Mesodermal cell (in vitro differentiated cells): ENCODE measurements at regions not wholly inside any gene's neighbourhood (a gene's known extent, or its start where the extent isn't known, plus 50 kb on each side); places are given as distances from the start of the nearest gene placed in this dataset.
"Not testable (repeated sequence)": the region's sequence is repeated elsewhere in the genome, so short reads cannot be mapped to it uniquely, and the experiment has no call there.

Experiments used
- H3K27ac ChIP-seq: 2 replicates; pipeline ENCODE4 v1.7.0; 2013; ENCODE audit warnings: mild to moderate bottlenecking, low read depth, low read length, moderate library complexity; ENCODE audit not compliant: severe bottlenecking
- H3K36me3 ChIP-seq: 2 replicates; pipeline ENCODE4 v1.7.1; 2013; ENCODE audit warnings: mild to moderate bottlenecking, low read length, moderate library complexity; ENCODE audit not compliant: control insufficient read depth, insufficient read depth
- H3K4me1 ChIP-seq: one replicate; pipeline ENCODE4 v1.7.1; 2013; ENCODE audit warnings: mild to moderate bottlenecking, low read length; ENCODE audit not compliant: insufficient read depth, control insufficient read depth, poor library complexity, severe bottlenecking
- H3K4me3 ChIP-seq: 2 replicates; pipeline ENCODE4 v1.7.0; 2013; ENCODE audit warnings: low read length, control low read depth, mild to moderate bottlenecking; ENCODE audit not compliant: insufficient read depth, poor library complexity, severe bottlenecking; ENCODE audit errors: extremely low read depth
- H3K9me3 ChIP-seq: 2 replicates; pipeline ENCODE4 v1.7.1; 2013; ENCODE audit warnings: mild to moderate bottlenecking, low read length, moderate library complexity; ENCODE audit not compliant: control insufficient read depth
- WGBS, 2 experiments: methylation state at CpG; one replicate each; pipeline ENCODE4 v1.1.5; 2013; ENCODE audit warnings: missing lambda C conversion rate in 2 of 2; ENCODE audit not compliant: insufficient coverage in 2 of 2; 5-methylcytosine and 5-hydroxymethylcytosine counted together

DNA sequence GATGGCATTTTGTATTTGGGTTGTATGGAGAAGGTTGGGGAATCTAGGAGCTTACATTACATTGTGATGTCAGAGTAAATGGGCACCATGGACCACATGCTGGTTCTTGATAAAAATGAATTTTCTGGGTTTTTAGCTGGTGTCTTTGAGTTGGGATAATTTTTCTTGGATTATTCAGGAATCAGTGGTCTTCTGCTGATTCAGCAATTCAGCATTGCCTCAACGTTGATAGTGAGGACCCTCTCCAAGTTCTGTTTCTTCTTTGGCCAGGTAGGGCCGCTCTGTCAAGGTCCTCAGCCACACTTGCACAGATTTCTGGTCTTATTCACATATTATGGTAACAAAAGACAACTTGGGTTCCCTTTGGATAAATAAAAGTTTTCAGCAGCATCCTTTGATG lies 312.0 kb upstream of the TPK1 start:
- Histone ChIP-seq H3K4me3 (no peak overlapping the region), H3K36me3 (no peaks in the 10 kb centered on the region), H3K4me1 (no peaks in the 10 kb centered on the region), H3K27ac (no peak overlapping the region), H3K9me3 (no peaks in the 10 kb centered on the region)
- 67% methylated on average over 1 of the region's 2 CpGs; no CpG with 5 or more reads in 1 of the 2 experiments for WGBS, 2 experiments

DNA sequence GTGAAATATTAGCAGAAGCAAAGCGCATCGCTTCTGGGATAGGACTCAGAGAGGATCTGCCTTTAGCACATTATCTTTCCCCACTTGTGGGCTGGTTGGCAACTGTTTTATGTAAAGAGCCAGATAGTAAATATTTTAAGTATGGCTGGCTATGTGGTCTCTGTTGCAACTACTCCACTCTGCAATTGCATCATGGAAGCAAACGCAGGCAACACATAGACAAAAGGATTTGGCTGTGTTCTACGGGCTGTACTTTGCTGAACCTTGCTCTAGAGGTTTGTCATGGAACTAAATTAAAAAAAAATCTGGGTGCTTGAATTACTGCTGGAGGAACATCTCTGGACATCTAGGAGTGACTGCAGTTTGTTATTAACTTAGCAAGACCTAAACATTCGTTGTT lies 307.8 kb upstream of the TPK1 start:
- no peak overlapping the region for H3K27ac ChIP-seq
- H3K36me3 ChIP-seq: no peaks in the 10 kb centered on the region
- H3K9me3 ChIP-seq: no peaks in the 10 kb centered on the region
- no peaks in the 10 kb centered on the region for H3K4me1 ChIP-seq
- WGBS, 2 experiments: 72 to 83% methylated on average over 2 of the region's 5 CpGs
- no peak overlapping the region for H3K4me3 ChIP-seq

DNA sequence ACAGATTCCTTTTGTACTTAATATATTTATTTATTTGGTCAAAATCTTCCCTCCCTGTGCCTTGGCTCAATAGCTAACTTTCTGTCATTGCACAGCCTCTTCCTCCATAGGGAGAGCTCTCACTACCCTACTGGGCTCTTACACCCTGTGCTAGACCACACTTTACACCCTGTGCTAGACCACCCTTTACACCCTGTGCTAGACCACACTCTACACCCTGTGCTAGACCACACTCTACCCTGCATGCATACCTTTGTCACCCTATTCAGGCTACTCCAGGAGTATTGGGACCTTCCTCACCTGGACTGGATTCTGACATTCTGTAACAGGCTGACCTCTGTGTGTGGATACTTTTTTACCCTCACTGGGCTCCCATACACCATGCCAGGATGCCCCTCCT lies 298.5 kb upstream of the TPK1 start:
- no peak overlapping the region for H3K4me3 ChIP-seq
- H3K9me3 ChIP-seq: no peaks in the 10 kb centered on the region

DNA sequence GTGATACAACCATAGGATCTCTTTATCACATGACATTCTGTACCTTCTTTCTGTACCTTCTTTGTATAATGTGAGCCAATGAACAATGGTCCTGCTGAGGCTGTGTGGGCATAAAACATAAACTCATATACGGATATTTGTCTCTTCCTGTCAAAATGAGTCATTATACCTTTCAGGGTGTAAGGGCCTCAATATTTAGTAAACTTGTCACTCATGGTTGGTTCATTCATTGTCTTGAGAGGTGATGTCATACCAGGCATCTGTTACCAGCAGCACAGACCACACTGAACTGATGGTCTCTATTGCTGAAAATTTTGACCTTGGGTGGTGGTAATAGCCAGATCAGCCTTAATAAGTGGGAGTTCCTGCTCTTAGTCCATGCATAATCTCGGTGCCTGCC lies 287.6 kb upstream of the TPK1 start:
- no peaks in the 10 kb centered on the region for H3K4me1 ChIP-seq
- H3K27ac ChIP-seq: no peak overlapping the region
- WGBS, 2 experiments: 74 to 90% methylated on average over 1 to 2 of the region's 2 CpGs
- H3K9me3 ChIP-seq: no peaks in the 10 kb centered on the region
- H3K4me3 ChIP-seq: no peak overlapping the region
- no peaks in the 10 kb centered on the region for H3K36me3 ChIP-seq

More for the DNA sequence above, 298.5 kb upstream of the TPK1 start:
- H3K36me3 ChIP-seq: no peaks in the 10 kb centered on the region
- no peaks in the 10 kb centered on the region for H3K4me1 ChIP-seq
- no peak overlapping the region for H3K27ac ChIP-seq

DNA sequence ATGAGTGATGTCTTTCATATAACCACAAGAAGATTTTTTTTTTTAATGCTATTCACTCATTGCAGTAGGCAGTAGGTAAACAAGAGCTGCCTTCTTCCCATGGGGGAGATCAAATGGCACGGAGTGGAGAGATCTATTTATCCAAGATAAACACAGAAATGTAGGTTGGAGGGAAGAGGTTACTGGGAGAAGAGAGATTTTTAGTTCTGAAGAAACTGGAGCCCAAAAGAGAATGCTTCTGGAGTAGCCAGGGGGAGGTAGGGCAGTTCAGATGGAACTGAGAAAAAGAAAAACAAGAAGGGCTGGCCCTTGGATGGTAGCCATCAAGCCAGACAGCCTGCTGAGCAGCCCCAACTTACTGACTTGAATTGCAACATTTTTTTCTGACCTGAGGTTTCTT lies 270.1 kb upstream of the TPK1 start:
- Histone ChIP-seq H3K4me1 (no peaks in the 10 kb centered on the region), H3K27ac (no peak overlapping the region), H3K4me3 (no peak overlapping the region), H3K9me3 (no peaks in the 10 kb centered on the region), H3K36me3 (no peaks in the 10 kb centered on the region)
- no CpG with 5 or more reads among the region's 1 CpG for WGBS, 2 experiments

DNA sequence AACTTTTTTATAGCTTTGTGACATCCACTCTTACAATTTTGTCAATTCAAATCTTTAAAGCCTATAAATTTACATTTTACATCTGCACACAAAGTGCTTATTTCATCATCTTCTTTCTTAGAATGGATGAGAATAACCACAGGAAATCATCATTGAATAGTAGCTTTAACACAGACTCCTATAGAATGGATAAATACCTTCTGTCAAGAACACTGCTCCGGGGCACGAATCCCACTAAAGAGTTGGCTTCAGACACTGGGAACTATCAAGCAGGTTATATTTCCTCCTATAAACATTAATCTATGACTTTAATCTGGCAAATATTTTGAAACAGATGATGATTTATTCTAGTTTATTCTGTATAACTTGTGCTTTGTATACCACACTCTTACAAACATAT lies 269.7 kb upstream of the TPK1 start:
- H3K36me3 ChIP-seq: no peaks in the 10 kb centered on the region
- no peak overlapping the region for H3K27ac ChIP-seq
- H3K4me1 ChIP-seq: no peaks in the 10 kb centered on the region
- WGBS, 2 experiments: no CpG with 5 or more reads among the region's 2 CpGs
- H3K4me3 ChIP-seq: no peak overlapping the region
- no peaks in the 10 kb centered on the region for H3K9me3 ChIP-seq

DNA sequence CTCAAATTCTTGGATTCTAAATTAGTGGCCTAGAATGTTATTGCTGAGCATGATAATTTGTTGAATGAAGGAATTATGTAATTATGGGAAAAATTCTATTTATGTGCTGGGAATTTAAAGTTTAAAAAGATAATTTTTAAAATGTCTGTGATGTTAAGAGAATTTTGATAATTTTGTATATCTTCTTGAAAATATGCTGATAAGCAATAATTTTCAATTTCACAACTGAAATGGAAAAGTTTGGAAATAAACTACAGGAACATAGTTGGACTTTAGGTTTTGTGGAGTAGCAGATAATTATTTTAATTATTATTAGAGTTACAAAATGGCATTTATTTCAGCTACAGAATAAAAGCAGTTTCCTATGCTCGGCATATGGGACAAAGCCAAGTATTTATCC lies 268.5 kb upstream of the TPK1 start:
- Histone ChIP-seq H3K4me1 (no peaks in the 10 kb centered on the region), H3K36me3 (no peaks in the 10 kb centered on the region), H3K27ac (no peak overlapping the region), H3K9me3 (no peaks in the 10 kb centered on the region), H3K4me3 (no peak overlapping the region)
- WGBS, 2 experiments: no CpG with 5 or more reads among the region's 1 CpG

DNA sequence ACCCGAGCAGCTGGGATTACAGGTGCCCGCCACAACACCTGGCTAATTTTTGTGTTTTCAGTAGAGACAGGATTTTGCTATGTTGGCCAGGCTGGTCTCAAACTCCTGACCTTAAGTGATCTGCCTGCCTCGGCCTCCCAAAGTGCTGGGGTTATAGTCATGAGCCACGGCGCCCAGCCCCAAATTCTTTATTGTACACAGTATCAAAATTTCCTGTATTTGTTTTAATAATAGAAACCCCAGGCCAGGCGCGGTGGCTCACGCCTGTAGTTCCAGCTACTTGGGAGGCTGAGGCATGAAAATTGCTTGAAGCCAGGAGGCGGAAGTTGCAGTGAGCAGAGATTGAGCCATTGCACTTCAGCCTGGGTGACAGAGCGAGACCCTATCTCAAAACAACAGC lies 266.3 kb upstream of the TPK1 start:
- WGBS, 2 experiments: 78 to 100% methylated on average over 1 to 3 of the region's 10 CpGs
- H3K4me3 ChIP-seq: not testable (repeated sequence)

DNA sequence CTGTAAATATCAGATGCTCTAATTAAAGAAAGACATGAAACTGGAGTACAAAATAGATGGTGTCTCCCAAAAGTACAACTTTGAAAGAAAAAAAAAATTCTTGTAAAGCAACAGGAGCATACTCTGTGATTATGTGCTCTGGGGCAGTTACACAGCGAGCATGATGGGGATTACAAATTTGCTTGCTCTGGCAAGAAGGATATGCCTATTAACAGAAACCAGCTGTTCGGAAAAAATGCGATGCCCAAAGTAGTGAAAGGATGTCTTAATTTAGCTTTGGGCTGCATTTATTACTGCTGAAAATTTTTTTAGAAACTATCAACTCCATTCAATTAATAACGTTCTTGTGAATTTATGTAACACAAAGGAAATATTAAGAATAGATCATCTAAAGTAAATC lies 256.9 kb upstream of the TPK1 start:
- WGBS, 2 experiments: 97 to 100% methylated on average over 1 to 3 of the region's 4 CpGs
- Histone ChIP-seq H3K4me1 (peaks cover 6% of the 10 kb centered on the region), H3K9me3 (no peaks in the 10 kb centered on the region), H3K36me3 (no peaks in the 10 kb centered on the region), H3K4me3 (no peak overlapping the region), H3K27ac (no peak overlapping the region)

More for the DNA sequence above, 266.3 kb upstream of the TPK1 start:
- H3K4me1 ChIP-seq, H3K27ac ChIP-seq, H3K36me3 ChIP-seq, H3K9me3 ChIP-seq: not testable (repeated sequence)

DNA sequence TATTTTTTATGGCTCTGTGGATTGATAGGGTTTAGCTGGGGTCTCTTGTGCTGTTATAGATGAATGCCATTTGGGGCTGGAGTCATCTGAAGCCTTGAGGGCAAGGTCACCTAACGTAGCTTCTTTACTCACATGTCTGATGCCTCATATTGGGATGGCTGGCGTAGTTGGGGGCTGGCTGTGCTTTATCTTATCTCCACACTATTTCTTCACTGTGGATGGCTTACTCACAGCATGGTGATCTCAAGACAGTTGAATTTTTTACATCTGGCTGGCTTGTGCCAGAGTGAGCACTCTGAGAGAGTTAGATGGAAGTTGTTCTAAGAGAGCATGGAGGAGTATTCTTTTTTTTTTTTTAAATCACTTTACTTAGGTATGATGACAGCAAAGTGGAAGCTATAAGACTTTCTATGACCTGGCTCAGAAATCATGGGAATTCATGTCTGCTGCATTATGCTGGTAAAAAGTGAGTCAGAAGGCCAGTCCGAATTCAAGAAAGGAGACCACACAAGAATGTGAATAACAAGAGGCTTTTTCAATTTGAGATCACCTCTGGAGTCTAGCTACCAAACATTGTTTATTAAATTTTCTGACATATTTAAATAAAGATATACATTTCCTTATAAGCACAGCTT lies 252.4 kb upstream of the TPK1 start:
- Histone ChIP-seq H3K4me1 (peaks cover 9% of the 10 kb centered on the region), H3K4me3 (no peak overlapping the region), H3K9me3 (no peaks in the 10 kb centered on the region), H3K36me3 (no peaks in the 10 kb centered on the region), H3K27ac (no peak overlapping the region)
- 80% methylated on average over 1 of the region's 3 CpGs; no CpG with 5 or more reads in 1 of the 2 experiments for WGBS, 2 experiments

DNA sequence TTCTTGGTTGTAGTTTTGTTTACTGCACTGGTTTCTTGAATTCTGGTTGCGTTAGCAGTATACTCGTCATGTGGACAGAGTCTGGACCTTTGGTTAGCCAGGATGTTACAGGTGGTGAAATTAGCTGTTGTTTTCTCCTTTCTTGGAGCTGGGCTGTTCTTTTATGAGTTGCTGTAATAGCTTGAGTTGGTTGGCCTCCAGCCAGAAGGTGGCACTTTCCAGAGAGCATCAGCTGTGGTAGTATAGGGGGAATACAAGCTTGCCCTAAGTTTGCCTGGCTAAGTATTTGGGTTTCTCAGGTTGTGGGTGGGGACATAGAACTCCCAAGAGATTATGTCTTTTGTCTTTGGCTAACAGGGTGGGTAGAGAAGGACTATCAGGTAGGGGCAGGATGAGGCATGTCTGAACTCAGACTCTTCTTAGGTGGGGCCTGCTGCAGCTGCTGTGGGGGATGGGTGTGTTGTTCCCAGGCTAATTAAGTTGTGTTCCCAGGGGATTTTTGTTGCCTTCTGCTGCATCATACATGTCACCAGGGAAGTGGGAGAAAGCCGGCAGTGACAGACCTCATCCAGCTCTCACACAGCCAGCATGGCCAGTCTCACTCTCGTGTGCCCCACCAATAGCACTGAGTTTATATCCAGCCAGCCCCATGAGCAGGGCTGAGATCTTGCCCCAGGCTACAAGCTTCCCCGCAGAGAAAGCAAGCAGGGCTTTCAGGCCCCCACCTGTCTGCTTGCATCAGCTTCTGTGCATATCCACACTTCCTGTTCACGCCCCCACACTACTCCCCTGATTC lies 246.7 kb upstream of the TPK1 start:
- Histone ChIP-seq H3K27ac (no peak overlapping the region), H3K36me3 (no peaks in the 10 kb centered on the region), H3K4me3 (no peak overlapping the region), H3K4me1 (peaks cover 11% of the 10 kb centered on the region), H3K9me3 (no peaks in the 10 kb centered on the region)
- WGBS, 2 experiments: 79 to 80% methylated on average over 4 to 6 of the region's 6 CpGs
